Glutamatergic neuron (in vitro differentiated cells): ENCODE measurements at regions not wholly inside any gene's neighbourhood (a gene's known extent, or its start where the extent isn't known, plus 50 kb on each side); places are given as distances from the start of the nearest gene placed in this dataset.

Experiments used
- DNase-seq: peaks from one replicate; pipeline ENCODE4 v3.0.0; 2022
- H3K27ac Mint-ChIP-seq: one replicate; pipeline ENCODE4 v1.8.0; 2020; ENCODE audit warnings: mild to moderate bottlenecking, mixed read lengths, inconsistent platforms; ENCODE audit not compliant: unreplicated experiment
- H3K27me3 Mint-ChIP-seq: one replicate; pipeline ENCODE4 v1.8.0; 2020; ENCODE audit warnings: mild to moderate bottlenecking, moderate library complexity, mixed read lengths, inconsistent platforms; ENCODE audit not compliant: unreplicated experiment
- H3K36me3 Mint-ChIP-seq: one replicate; pipeline ENCODE4 v1.8.0; 2020; ENCODE audit warnings: mild to moderate bottlenecking, mixed read lengths, inconsistent platforms; ENCODE audit not compliant: unreplicated experiment
- H3K4me1 Mint-ChIP-seq: one replicate; pipeline ENCODE4 v1.8.0; 2020; ENCODE audit warnings: mild to moderate bottlenecking, low read depth, mixed read lengths, inconsistent platforms; ENCODE audit not compliant: unreplicated experiment
- H3K4me3 Mint-ChIP-seq: one replicate; pipeline ENCODE4 v1.8.0; 2020; ENCODE audit warnings: mild to moderate bottlenecking, mixed read lengths, inconsistent platforms; ENCODE audit not compliant: unreplicated experiment
- H3K9me3 Mint-ChIP-seq: one replicate; pipeline ENCODE4 v1.8.0; 2020; ENCODE audit warnings: mild to moderate bottlenecking, moderate library complexity, mixed read lengths, inconsistent platforms; ENCODE audit not compliant: unreplicated experiment
- CTCF ChIP-seq: fragments of 200-600 bp; sonication (generic); IDR thresholded peaks from one replicate; pipeline ENCODE4 v1.5.0; 2021; ENCODE audit not compliant: partially characterized antibody, unreplicated experiment

- no peak overlapping the region for H3K4me3 Mint-ChIP-seq
- H3K4me1 Mint-ChIP-seq = no peaks in the 10 kb centered on the region
- DNase-seq = no peak
- no peak overlapping the region for H3K27ac Mint-ChIP-seq
- TF ChIP-seq CTCF = no peak
- no peaks in the 10 kb centered on the region for H3K9me3 Mint-ChIP-seq
- no peaks in the 10 kb centered on the region for H3K36me3 Mint-ChIP-seq
- peaks cover 1% of the 10 kb centered on the region for H3K27me3 Mint-ChIP-seq
Measured at GRCh38 chr12:91991399-91992187, 154.1 kb downstream of the BTG1 start.

GRCh38 chr12:91990525-91990924 is 155.1 kb downstream of the BTG1 start:
- no peak overlapping the region for H3K27ac Mint-ChIP-seq
- TF ChIP-seq CTCF = no peak
- DNase-seq = no peak
- no peaks in the 10 kb centered on the region for H3K9me3 Mint-ChIP-seq
- no peaks in the 10 kb centered on the region for H3K4me1 Mint-ChIP-seq
- peaks cover 1% of the 10 kb centered on the region for H3K27me3 Mint-ChIP-seq
- H3K4me3 Mint-ChIP-seq = no peak overlapping the region
- no peaks in the 10 kb centered on the region for H3K36me3 Mint-ChIP-seq

GRCh38 chr12:91989143-91989542 is 156.5 kb downstream of the BTG1 start:
- H3K4me1 Mint-ChIP-seq = peaks cover 8% of the 10 kb centered on the region
- no peak overlapping the region for H3K4me3 Mint-ChIP-seq
- H3K27me3 Mint-ChIP-seq = peaks cover 1% of the 10 kb centered on the region
- no peaks in the 10 kb centered on the region for H3K36me3 Mint-ChIP-seq
- TF ChIP-seq CTCF = no peak
- no peaks in the 10 kb centered on the region for H3K9me3 Mint-ChIP-seq
- DNase-seq = no peak
- H3K27ac Mint-ChIP-seq = no peak overlapping the region

- Mint-ChIP-seq H3K27ac (no peak overlapping the region), H3K27me3 (peaks cover 1% of the 10 kb centered on the region), H3K4me3 (no peak overlapping the region), H3K36me3 (no peaks in the 10 kb centered on the region), H3K4me1 (peaks cover 8% of the 10 kb centered on the region), H3K9me3 (no peaks in the 10 kb centered on the region)
- DNase-seq = no peak
- no peak for TF ChIP-seq CTCF
Measured at GRCh38 chr12:91988086-91988923, 157.3 kb downstream of the BTG1 start.

GRCh38 chr12:91986084-91986483 is 159.6 kb downstream of the BTG1 start:
- no peaks in the 10 kb centered on the region for H3K36me3 Mint-ChIP-seq
- DNase-seq = no peak
- no peak overlapping the region for H3K4me3 Mint-ChIP-seq
- H3K4me1 Mint-ChIP-seq = peaks cover 8% of the 10 kb centered on the region
- TF ChIP-seq CTCF = no peak
- H3K9me3 Mint-ChIP-seq = no peaks in the 10 kb centered on the region
- no peak overlapping the region for H3K27ac Mint-ChIP-seq
- H3K27me3 Mint-ChIP-seq = no peaks in the 10 kb centered on the region
